ENCODE measurements at regions not wholly inside any gene's neighbourhood (a gene's known extent, or its start where the extent isn't known, plus 50 kb on each side); places are given as distances from the start of the nearest gene placed in this dataset.

DNA sequence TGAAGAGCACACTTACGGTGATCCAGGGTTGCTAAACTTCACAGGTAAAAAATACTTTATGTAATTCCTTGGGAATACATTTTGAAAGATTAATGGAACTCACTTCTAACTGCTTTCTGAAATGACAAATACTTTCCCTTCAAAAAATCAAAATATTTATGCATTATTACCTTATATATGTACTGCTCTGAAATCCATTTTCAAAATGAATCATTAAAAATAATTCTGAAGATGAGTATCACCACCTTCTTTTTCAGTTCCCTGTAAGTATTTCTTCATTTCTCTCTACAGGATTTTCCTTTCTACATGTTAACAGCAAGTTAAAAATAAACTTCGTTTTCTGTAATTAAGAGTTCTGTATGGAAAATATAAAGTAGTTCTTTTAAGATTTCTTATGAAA is 428.6 kb downstream of the TMA16 start:
- TF ChIP-seq, protein P1, sequence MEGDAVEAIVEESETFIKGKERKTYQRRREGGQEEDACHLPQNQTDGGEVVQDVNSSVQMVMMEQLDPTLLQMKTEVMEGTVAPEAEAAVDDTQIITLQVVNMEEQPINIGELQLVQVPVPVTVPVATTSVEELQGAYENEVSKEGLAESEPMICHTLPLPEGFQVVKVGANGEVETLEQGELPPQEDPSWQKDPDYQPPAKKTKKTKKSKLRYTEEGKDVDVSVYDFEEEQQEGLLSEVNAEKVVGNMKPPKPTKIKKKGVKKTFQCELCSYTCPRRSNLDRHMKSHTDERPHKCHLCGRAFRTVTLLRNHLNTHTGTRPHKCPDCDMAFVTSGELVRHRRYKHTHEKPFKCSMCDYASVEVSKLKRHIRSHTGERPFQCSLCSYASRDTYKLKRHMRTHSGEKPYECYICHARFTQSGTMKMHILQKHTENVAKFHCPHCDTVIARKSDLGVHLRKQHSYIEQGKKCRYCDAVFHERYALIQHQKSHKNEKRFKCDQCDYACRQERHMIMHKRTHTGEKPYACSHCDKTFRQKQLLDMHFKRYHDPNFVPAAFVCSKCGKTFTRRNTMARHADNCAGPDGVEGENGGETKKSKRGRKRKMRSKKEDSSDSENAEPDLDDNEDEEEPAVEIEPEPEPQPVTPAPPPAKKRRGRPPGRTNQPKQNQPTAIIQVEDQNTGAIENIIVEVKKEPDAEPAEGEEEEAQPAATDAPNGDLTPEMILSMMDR (IDR thresholded peaks at IDR 0.05): no peak
- no peak for TF ChIP-seq POLR2A (IDR thresholded peaks at IDR 0.05)
